Tibial artery (tissue), 4 donors: ENCODE measurements at regions not wholly inside any gene's neighbourhood (a gene's known extent, or its start where the extent isn't known, plus 50 kb on each side); places are given as distances from the start of the nearest gene placed in this dataset.

Source experiments
- DNase-seq, 2 donors: peaks; one replicate each; pipeline ENCODE4 v3.0.0-alpha.2; 2019
- H3K27ac ChIP-seq, 2 donors: fragments of 200-600 bp; sonication (generic) in 1 of 2; 1 replicate in 1 of 2; 2 replicates in 1 of 2; pipeline ENCODE4 v1.5.1; 2018 to 2019; ENCODE audit warnings: mild to moderate bottlenecking in 1 of 2
- H3K27me3 ChIP-seq, 2 donors: fragments of 200-600 bp; sonication (generic) in 1 of 2; one replicate each; pipeline versions ENCODE4 v1.5.1 to v1.6.0; 2016 to 2019
- H3K36me3 ChIP-seq, 3 donors: fragments of 200-600 bp; sonication (generic) in 2 of 3; one replicate each; pipeline ENCODE4 v1.5.1; 2016 to 2019; ENCODE audit warnings: mild to moderate bottlenecking in 2 of 3
- H3K4me1 ChIP-seq, 4 donors: fragments of 200-600 bp; sonication (generic) in 2 of 4; 1 replicate in 3 of 4; 2 replicates in 1 of 4; pipeline ENCODE4 v1.5.1; 2016 to 2019
- H3K4me3 ChIP-seq, 2 donors: fragments of 200-600 bp; sonication (generic) in 1 of 2; 1 replicate in 1 of 2; 2 replicates in 1 of 2; pipeline ENCODE4 v1.5.1; 2018 to 2019; ENCODE audit warnings: mild to moderate bottlenecking in 2 of 2
- H3K9me3 ChIP-seq, 3 donors: fragments of 200-600 bp; sonication (generic) in 1 of 3; one replicate each; pipeline ENCODE4 v1.5.1; 2016 to 2019
- intact Hi-C: fragments of 100-400 bp; cut with DNase I; formaldehyde crosslinking; loops from one replicate; pipeline ENCODE4 v1.15.0; 2023; ENCODE audit warnings: low total_unique reads
- TF ChIP-seq, protein P1 (sequence below), 2 experiments: fragments of 200-600 bp in 1 of 2; fragments of 450-650 bp in 1 of 2; IDR thresholded peaks; one replicate each; pipeline ENCODE4 v1.5.1; 2017 to 2019; ENCODE audit warnings: antibody characterized with exemption in 2 of 2, mild to moderate bottlenecking in 1 of 2, moderate library complexity in 1 of 2

DNA sequence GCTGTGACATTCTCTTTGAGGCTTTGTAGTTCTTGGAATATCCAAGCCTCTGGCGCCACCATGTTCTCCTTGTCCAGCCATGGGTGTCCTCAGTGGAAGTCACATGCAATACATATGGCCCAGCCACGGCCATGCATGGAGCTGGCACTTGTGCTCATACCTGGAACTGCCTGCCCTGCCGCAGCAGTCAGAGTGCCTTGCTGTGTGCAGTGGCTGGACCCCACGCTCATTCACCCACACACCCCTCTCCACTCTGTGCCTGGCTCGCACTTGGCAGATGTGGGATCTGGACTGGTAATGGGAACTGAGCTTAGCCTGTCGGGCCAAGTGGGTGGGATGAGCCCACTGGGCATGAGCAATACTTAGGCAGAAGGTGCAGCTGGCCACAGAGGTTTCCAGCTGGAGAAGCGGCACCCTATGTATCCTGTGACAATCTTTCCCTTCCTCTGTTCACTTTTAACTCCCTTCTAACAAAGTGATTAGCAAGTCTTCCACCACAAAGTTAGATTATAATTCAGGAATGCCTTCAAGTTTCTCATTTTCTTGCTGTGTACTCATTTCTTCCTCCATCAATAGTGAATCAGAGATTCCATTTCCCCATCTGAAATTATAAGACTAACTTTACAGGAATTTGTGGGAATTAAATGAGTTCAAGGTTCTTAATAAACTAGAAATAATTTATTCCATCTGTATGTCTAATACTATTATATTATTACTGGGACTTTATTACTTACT is 351.6 kb upstream of the NCAM2 start:
- Histone ChIP-seq H3K27ac (no peak overlapping the region), H3K4me3 (no peak overlapping the region), H3K36me3 (no peaks in the 10 kb centered on the region), H3K9me3 (peaks cover 0 to 6% (median 0%) of the 10 kb centered on the region in 3 donors), H3K4me1 (no peaks in the 10 kb centered on the region), H3K27me3 (no peaks in the 10 kb centered on the region)
- DNase-seq: no peak
- TF ChIP-seq, protein P1, sequence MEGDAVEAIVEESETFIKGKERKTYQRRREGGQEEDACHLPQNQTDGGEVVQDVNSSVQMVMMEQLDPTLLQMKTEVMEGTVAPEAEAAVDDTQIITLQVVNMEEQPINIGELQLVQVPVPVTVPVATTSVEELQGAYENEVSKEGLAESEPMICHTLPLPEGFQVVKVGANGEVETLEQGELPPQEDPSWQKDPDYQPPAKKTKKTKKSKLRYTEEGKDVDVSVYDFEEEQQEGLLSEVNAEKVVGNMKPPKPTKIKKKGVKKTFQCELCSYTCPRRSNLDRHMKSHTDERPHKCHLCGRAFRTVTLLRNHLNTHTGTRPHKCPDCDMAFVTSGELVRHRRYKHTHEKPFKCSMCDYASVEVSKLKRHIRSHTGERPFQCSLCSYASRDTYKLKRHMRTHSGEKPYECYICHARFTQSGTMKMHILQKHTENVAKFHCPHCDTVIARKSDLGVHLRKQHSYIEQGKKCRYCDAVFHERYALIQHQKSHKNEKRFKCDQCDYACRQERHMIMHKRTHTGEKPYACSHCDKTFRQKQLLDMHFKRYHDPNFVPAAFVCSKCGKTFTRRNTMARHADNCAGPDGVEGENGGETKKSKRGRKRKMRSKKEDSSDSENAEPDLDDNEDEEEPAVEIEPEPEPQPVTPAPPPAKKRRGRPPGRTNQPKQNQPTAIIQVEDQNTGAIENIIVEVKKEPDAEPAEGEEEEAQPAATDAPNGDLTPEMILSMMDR (IDR thresholded peaks at IDR 0.05): no peak
- intact Hi-C loops: no loop called here

DNA sequence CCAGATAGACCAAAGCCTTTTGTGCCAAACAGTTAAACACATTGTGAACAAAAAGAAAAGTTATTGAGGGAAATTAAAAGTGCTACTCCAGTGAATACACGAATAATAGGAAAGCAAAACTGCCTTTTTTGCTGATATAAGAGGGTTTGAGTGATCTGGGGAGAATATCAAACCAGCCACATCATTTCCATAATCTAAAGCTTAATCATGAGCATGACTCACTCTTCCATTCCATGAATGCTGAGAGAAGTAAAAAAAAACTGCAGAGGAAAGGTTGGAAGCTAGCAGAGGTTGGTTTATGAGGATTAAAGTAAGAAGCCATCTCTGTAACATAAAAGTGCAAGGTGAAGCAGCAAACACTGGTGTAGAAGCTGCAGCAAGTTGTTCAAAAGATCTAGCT is 350.6 kb upstream of the NCAM2 start:
- no peak overlapping the region for H3K4me3 ChIP-seq
- no peaks in the 10 kb centered on the region for H3K27me3 ChIP-seq
- H3K9me3 ChIP-seq: peaks cover 0 to 6% (median 0%) of the 10 kb centered on the region in 3 donors
- intact Hi-C loops: no loop called here
- H3K4me1 ChIP-seq: no peaks in the 10 kb centered on the region
- TF ChIP-seq, protein P1 (IDR thresholded peaks at IDR 0.05): no peak
- DNase-seq: no peak
- H3K36me3 ChIP-seq: no peaks in the 10 kb centered on the region
- no peak overlapping the region for H3K27ac ChIP-seq

GRCh38 chr21:20649231-20649630 is 349.0 kb upstream of the NCAM2 start:
- intact Hi-C loops: no loop called here
- Histone ChIP-seq H3K36me3 (no peaks in the 10 kb centered on the region), H3K27ac (no peak overlapping the region), H3K4me1 (no peaks in the 10 kb centered on the region), H3K4me3 (no peak overlapping the region), H3K27me3 (no peaks in the 10 kb centered on the region), H3K9me3 (peaks cover 0 to 6% (median 0%) of the 10 kb centered on the region in 3 donors)
- no peak for DNase-seq
- TF ChIP-seq, protein P1 (IDR thresholded peaks at IDR 0.05): no peak

- H3K27ac ChIP-seq: no peak overlapping the region
- intact Hi-C loops: no loop called here
- no peak for DNase-seq
- no peaks in the 10 kb centered on the region for H3K27me3 ChIP-seq
- H3K4me3 ChIP-seq: no peak overlapping the region
- no peaks in the 10 kb centered on the region for H3K4me1 ChIP-seq
- H3K36me3 ChIP-seq: no peaks in the 10 kb centered on the region
- no peaks in the 10 kb centered on the region for H3K9me3 ChIP-seq
- TF ChIP-seq, protein P1 (IDR thresholded peaks at IDR 0.05): no peak
Measured at GRCh38 chr21:20652846-20653245, 345.4 kb upstream of the NCAM2 start.

GRCh38 chr21:20661246-20661645 is 337.0 kb upstream of the NCAM2 start:
- H3K9me3 ChIP-seq: no peaks in the 10 kb centered on the region
- H3K4me3 ChIP-seq: no peak overlapping the region
- intact Hi-C loops: no loop called here
- no peaks in the 10 kb centered on the region for H3K27me3 ChIP-seq
- H3K4me1 ChIP-seq: no peaks in the 10 kb centered on the region
- TF ChIP-seq, protein P1 (IDR thresholded peaks at IDR 0.05): no peak
- H3K36me3 ChIP-seq: no peaks in the 10 kb centered on the region
- H3K27ac ChIP-seq: no peak overlapping the region
- DNase-seq: no peak
